H1 (cell line): ENCODE measurements at regions not wholly inside any gene's neighbourhood (a gene's known extent, or its start where the extent isn't known, plus 50 kb on each side); places are given as distances from the start of the nearest gene placed in this dataset.

ENCODE experiments used
- ATF2 ChIP-seq: IDR thresholded peaks from 2 replicates; pipeline ENCODE4 v1.6.1; 2012; ENCODE audit warnings: low read length, inconsistent platforms
- CBX5 ChIP-seq: fragments of 300-800, 300-1000 bp; sonication (generic); IDR thresholded peaks from 2 replicates; pipeline ENCODE4 v1.7.1; 2016; ENCODE audit warnings: antibody characterized with exemption, low read length, low read depth
- CBX8 ChIP-seq: fragments of 300-800, 300-1000 bp; sonication (generic); IDR thresholded peaks from 2 replicates; pipeline ENCODE4 v1.7.1; 2016; ENCODE audit warnings: low read depth, low read length, borderline replicate concordance
- CHD2 ChIP-seq: IDR thresholded peaks from 2 replicates; pipeline ENCODE4 v1.6.1; 2012; ENCODE audit warnings: low read length, improper control_type of control experiment
- GTF2F1 ChIP-seq: IDR thresholded peaks from 2 replicates; pipeline ENCODE4 v1.6.1; 2012; ENCODE audit warnings: low read depth, low read length, improper control_type of control experiment, borderline replicate concordance
- KDM4A ChIP-seq: IDR thresholded peaks from one replicate; pipeline ENCODE4 v1.7.1; 2012; ENCODE audit warnings: low read depth, mild to moderate bottlenecking, moderate library complexity, low read length, inconsistent platforms; ENCODE audit not compliant: severe bottlenecking
- KDM5A ChIP-seq: fragments of 200-600 bp; IDR thresholded peaks from 2 replicates; pipeline ENCODE4 v1.7.1; 2012; ENCODE audit warnings: mild to moderate bottlenecking, low read length, inconsistent platforms, mixed read lengths
- MAX ChIP-seq: IDR thresholded peaks from 2 replicates; pipeline ENCODE4 v1.6.1; 2012; ENCODE audit warnings: inconsistent platforms
- NRF1 ChIP-seq: IDR thresholded peaks from 2 replicates; pipeline ENCODE4 v1.6.1; 2011; ENCODE audit warnings: mild to moderate bottlenecking, low read depth, low read length, improper control_type of control experiment
- SAP30 ChIP-seq: fragments of 300-600 bp; sonication (generic); IDR thresholded peaks from 2 replicates; pipeline ENCODE4 v1.7.1; 2012; ENCODE audit warnings: low read length, moderate library complexity, mild to moderate bottlenecking, inconsistent platforms; ENCODE audit not compliant: insufficient read depth, insufficient replicate concordance
- TAF7 ChIP-seq: optimal IDR thresholded peaks from 2 replicates; pipeline ENCODE3; 2011; ENCODE audit warnings: low read depth, mild to moderate bottlenecking, inconsistent platforms, low read length, moderate library complexity, borderline replicate concordance

GRCh38 chr9:126750941-126751725 is 53.7 kb upstream of the ZBTB43 start (continued):
- TF ChIP-seq ATF2: no peak
- TF ChIP-seq KDM4A: no peak
- no peak for TF ChIP-seq CHD2
- no peak for TF ChIP-seq CBX8
- TF ChIP-seq MAX: no peak
- TF ChIP-seq SAP30: no peak
- no peak for TF ChIP-seq NRF1
- no peak for TF ChIP-seq GTF2F1
- TF ChIP-seq TAF7: no peak
- no peak for TF ChIP-seq KDM5A
- TF ChIP-seq CBX5: no peak
- TF ChIP-seq, all 59 proteins: peak for 0
